Memory B cell (primary cell): ENCODE measurements at regions not wholly inside any gene's neighbourhood (a gene's known extent, or its start where the extent isn't known, plus 50 kb on each side); places are given as distances from the start of the nearest gene placed in this dataset.
"Not testable (repeated sequence)": the region's sequence is repeated elsewhere in the genome, so short reads cannot be mapped to it uniquely, and the experiment has no call there.

Experiments
- ATAC-seq: fragments of 150-1000 bp; cut with Tn5 transposase; 2 replicates; pipeline ENCODE4 v1.10.0; 2021; ENCODE audit warnings: low read depth, mild to moderate bottlenecking, moderate library complexity
- DNase-seq, 2 donors: peaks; one replicate each; pipeline ENCODE4 v3.0.0; 2022; ENCODE audit warnings: low spot score in 2 of 2
- H3K27ac Mint-ChIP-seq: one replicate; pipeline ENCODE4 v1.8.0; 2022; ENCODE audit warnings: mild to moderate bottlenecking, moderate library complexity, mixed read lengths
- H3K27me3 Mint-ChIP-seq: one replicate; pipeline ENCODE4 v1.8.0; 2022; ENCODE audit warnings: mixed read lengths
- H3K36me3 Mint-ChIP-seq: one replicate; pipeline ENCODE4 v1.8.0; 2022; ENCODE audit warnings: mild to moderate bottlenecking, mixed read lengths
- H3K4me1 Mint-ChIP-seq: one replicate; pipeline ENCODE4 v1.8.0; 2022; ENCODE audit warnings: mixed read lengths
- H3K4me3 Mint-ChIP-seq: one replicate; pipeline ENCODE4 v1.8.0; 2022; ENCODE audit warnings: mild to moderate bottlenecking, moderate library complexity, mixed read lengths
- H3K9me3 Mint-ChIP-seq: one replicate; pipeline ENCODE4 v1.8.0; 2022; ENCODE audit warnings: mixed read lengths

DNA sequence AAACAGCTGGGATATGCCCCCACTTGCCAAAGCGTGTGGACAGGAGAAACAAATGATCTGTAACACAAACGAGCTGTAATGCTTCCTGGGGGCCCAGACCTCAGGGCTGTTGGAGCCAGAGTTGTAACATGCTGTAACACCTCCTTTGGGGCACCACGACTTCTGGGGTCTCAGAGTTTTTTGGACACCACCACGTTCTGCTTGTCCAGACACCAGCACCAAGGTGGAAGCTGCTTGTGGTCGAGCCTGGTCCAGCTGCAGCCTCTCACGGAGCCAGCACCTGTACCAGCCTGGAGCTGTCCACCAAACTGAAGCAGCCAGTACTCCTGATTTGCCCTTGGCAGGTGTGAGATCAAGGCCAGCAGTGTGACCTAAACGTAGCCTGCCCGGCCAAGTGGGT is 879.4 kb downstream of the SLC6A15 start:
- Mint-ChIP-seq H3K27ac (no peak overlapping the region), H3K27me3 (no peaks in the 10 kb centered on the region)

GRCh38 chr12:84018556-84019179 is 893.9 kb downstream of the SLC6A15 start:
- H3K36me3 Mint-ChIP-seq, ATAC-seq, H3K4me3 Mint-ChIP-seq, H3K27me3 Mint-ChIP-seq, H3K27ac Mint-ChIP-seq, DNase-seq, H3K9me3 Mint-ChIP-seq, H3K4me1 Mint-ChIP-seq: not testable (repeated sequence)

More for the DNA sequence above, 879.4 kb downstream of the SLC6A15 start:
- DNase-seq, result no peak
- H3K4me3 Mint-ChIP-seq, result no peak overlapping the region
- no peaks in the 10 kb centered on the region for H3K36me3 Mint-ChIP-seq
- H3K4me1 Mint-ChIP-seq, result no peaks in the 10 kb centered on the region
- peaks cover 3% of the 10 kb centered on the region for H3K9me3 Mint-ChIP-seq
- ATAC-seq, result no peak

DNA sequence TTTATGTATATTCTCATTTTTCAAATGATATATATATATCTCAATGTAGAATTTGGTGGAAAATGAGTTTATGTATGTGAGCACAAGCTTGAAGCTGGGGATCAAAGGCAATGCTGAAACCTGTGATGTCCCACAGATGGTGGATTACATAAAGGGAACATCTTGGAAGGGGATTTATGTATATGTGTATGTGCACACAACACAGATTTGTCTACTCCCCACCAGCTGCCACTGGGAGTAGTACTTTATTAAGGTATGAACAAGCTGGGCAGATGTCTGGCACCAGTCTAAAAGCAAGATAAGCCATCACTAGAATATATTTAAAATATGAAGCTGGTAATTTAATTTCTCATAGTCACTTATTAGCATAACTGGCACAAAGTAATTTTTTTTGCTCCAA is 895.6 kb downstream of the SLC6A15 start:
- no peak overlapping the region for H3K4me3 Mint-ChIP-seq

GRCh38 chr12:83997423-83997822 is 915.2 kb downstream of the SLC6A15 start:
- Mint-ChIP-seq H3K27me3 (no peaks in the 10 kb centered on the region), H3K36me3 (no peaks in the 10 kb centered on the region), H3K4me1 (no peaks in the 10 kb centered on the region), H3K4me3 (no peak overlapping the region), H3K9me3 (peaks cover 6% of the 10 kb centered on the region), H3K27ac (no peak overlapping the region)
- ATAC-seq (no peak), DNase-seq (no peak)

More for the DNA sequence above, 895.6 kb downstream of the SLC6A15 start:
- no peak for DNase-seq
- ATAC-seq, result no peak
- no peak overlapping the region for H3K27ac Mint-ChIP-seq
- H3K27me3 Mint-ChIP-seq, result no peaks in the 10 kb centered on the region
- H3K9me3 Mint-ChIP-seq, result peaks cover 10% of the 10 kb centered on the region
- no peaks in the 10 kb centered on the region for H3K4me1 Mint-ChIP-seq
- no peaks in the 10 kb centered on the region for H3K36me3 Mint-ChIP-seq

DNA sequence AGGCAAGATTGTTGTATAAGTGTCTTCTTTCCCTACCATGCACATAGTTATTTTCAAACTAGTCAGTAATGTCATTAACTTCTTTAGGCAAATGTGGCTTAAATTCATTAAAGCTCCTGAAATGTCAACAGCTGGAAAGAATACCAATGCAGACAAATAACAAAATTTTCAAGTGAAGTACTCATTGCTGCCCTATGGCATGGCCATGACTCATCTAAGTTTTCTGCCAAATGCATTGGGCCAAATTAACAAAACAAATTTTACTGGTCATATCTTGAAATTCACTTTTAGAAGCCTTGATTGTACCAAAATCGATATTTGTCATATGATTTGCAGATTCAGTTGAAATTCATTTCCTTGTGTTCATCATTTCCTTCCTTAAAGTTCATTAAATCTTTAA is 915.9 kb downstream of the SLC6A15 start:
- ATAC-seq (no peak), DNase-seq (no peak)
- H3K27ac Mint-ChIP-seq, result no peak overlapping the region
- no peak overlapping the region for H3K4me3 Mint-ChIP-seq
- H3K9me3 Mint-ChIP-seq, result peaks cover 3% of the 10 kb centered on the region
- H3K36me3 Mint-ChIP-seq, result no peaks in the 10 kb centered on the region
- H3K27me3 Mint-ChIP-seq, result no peaks in the 10 kb centered on the region
- no peaks in the 10 kb centered on the region for H3K4me1 Mint-ChIP-seq

- DNase-seq (no peak), ATAC-seq (no peak)
- no peaks in the 10 kb centered on the region for H3K36me3 Mint-ChIP-seq
- no peaks in the 10 kb centered on the region for H3K27me3 Mint-ChIP-seq
- H3K27ac Mint-ChIP-seq, result no peak overlapping the region
- no peaks in the 10 kb centered on the region for H3K4me1 Mint-ChIP-seq
- no peaks in the 10 kb centered on the region for H3K9me3 Mint-ChIP-seq
- no peak overlapping the region for H3K4me3 Mint-ChIP-seq
Observed at GRCh38 chr12:83985084-83985483, 927.5 kb downstream of the SLC6A15 start.

DNA sequence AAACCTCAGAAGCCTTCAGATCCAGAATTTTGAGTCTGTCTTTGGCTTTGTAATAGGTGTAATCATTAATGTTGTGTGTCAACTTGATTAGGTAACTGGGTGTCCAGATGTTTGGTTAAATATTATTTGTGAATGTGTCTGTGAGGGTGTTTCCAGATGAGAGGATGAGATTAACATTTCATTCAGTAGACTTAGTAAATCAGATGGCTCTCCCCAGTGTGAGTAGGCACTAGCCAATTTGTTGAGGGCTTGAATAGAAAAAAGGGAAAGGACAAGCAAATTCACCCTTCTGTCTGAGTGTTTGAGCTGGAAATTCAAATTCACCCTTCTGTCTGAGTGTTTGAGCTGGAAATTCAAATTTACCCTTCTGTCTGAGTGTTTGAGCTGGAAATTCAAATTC is 932.2 kb downstream of the SLC6A15 start:
- no peak overlapping the region for H3K4me3 Mint-ChIP-seq
- no peaks in the 10 kb centered on the region for H3K4me1 Mint-ChIP-seq
- no peaks in the 10 kb centered on the region for H3K27me3 Mint-ChIP-seq
- H3K36me3 Mint-ChIP-seq, result no peaks in the 10 kb centered on the region
- H3K27ac Mint-ChIP-seq, result no peak overlapping the region
- DNase-seq (no peak), ATAC-seq (no peak)
- no peaks in the 10 kb centered on the region for H3K9me3 Mint-ChIP-seq

DNA sequence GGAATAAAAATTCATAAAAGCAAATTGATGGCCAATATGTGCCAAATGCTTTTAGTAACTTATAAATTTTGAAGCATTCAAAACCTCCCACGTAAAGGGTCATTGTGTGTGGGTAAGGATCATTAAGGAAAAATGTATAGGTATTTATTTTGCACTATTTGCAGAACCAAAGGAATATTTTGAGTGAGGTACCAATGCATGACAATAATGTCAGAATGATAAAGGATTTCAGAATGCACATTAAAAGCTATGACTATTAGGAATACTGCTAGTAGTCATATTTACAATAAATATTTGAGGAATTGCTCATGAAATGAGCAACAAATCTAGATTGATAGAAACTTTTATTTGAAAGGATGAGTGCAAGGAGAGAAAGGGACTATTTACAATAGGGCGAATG is 932.8 kb downstream of the SLC6A15 start:
- H3K9me3 Mint-ChIP-seq, result no peaks in the 10 kb centered on the region
- no peak overlapping the region for H3K27ac Mint-ChIP-seq
- H3K4me1 Mint-ChIP-seq, result no peaks in the 10 kb centered on the region
- H3K36me3 Mint-ChIP-seq, result no peaks in the 10 kb centered on the region
- no peaks in the 10 kb centered on the region for H3K27me3 Mint-ChIP-seq
- no peak for DNase-seq
- H3K4me3 Mint-ChIP-seq, result no peak overlapping the region
- no peak for ATAC-seq

DNA sequence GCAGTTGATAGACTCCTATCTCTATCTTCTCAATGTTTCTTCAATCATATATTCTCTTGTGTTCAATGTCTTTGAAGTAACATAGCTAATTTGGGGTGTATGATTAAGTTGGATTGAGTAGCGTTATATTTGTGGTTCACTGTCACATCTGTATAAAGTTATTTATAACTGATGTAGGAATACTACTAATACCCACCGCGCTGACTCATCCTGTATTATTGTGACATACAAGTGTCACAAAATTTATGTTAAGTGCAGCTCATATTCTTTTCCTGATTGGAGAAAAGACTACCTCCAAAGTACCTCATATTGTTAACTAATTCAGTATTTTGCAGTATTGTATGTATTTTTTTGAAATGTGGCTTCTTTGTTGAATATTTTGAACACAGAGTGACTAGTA is 940.8 kb downstream of the SLC6A15 start:
- no peaks in the 10 kb centered on the region for H3K36me3 Mint-ChIP-seq
- ATAC-seq, result no peak
- H3K4me3 Mint-ChIP-seq, result no peak overlapping the region
- H3K27ac Mint-ChIP-seq, result no peak overlapping the region
- H3K27me3 Mint-ChIP-seq, result no peaks in the 10 kb centered on the region
- no peaks in the 10 kb centered on the region for H3K4me1 Mint-ChIP-seq
- DNase-seq, result no peak
- H3K9me3 Mint-ChIP-seq, result peaks cover 2% of the 10 kb centered on the region

DNA sequence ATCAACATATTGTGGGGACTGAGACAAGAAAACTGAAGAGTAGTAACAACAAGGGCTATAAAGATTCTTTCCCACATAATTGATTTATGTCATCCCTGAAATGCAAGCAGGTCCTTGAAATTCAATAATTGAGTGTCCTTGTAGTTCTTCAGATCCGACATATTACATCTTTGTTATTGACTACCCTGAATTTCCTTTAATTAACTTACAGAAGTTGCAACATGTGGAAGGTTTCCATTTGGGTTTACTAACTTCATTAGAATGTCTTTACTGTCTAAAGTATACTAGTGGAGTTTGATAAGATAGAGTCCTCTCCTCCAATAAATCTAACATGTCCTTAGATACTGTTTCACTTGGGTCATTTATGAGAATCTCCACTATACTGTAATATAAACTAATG is 951.8 kb downstream of the SLC6A15 start:
- H3K4me3 Mint-ChIP-seq, result no peak overlapping the region
- no peaks in the 10 kb centered on the region for H3K36me3 Mint-ChIP-seq
- DNase-seq, result no peak
- no peak for ATAC-seq
- no peaks in the 10 kb centered on the region for H3K9me3 Mint-ChIP-seq
- H3K27ac Mint-ChIP-seq, result no peak overlapping the region
- H3K4me1 Mint-ChIP-seq, result no peaks in the 10 kb centered on the region
- H3K27me3 Mint-ChIP-seq, result no peaks in the 10 kb centered on the region

GRCh38 chr12:83958997-83959396 is 953.6 kb downstream of the SLC6A15 start:
- Mint-ChIP-seq H3K4me3 (no peak overlapping the region), H3K27ac (no peak overlapping the region), H3K9me3 (no peaks in the 10 kb centered on the region), H3K27me3 (no peaks in the 10 kb centered on the region), H3K4me1 (no peaks in the 10 kb centered on the region), H3K36me3 (no peaks in the 10 kb centered on the region)
- DNase-seq (no peak), ATAC-seq (no peak)

GRCh38 chr12:83954956-83955601 is 957.5 kb downstream of the SLC6A15 start:
- Mint-ChIP-seq H3K27me3 (no peaks in the 10 kb centered on the region), H3K4me1 (no peaks in the 10 kb centered on the region), H3K4me3 (no peak overlapping the region), H3K27ac (no peak overlapping the region), H3K9me3 (no peaks in the 10 kb centered on the region), H3K36me3 (no peaks in the 10 kb centered on the region)
- DNase-seq (no peak), ATAC-seq (no peak)

DNA sequence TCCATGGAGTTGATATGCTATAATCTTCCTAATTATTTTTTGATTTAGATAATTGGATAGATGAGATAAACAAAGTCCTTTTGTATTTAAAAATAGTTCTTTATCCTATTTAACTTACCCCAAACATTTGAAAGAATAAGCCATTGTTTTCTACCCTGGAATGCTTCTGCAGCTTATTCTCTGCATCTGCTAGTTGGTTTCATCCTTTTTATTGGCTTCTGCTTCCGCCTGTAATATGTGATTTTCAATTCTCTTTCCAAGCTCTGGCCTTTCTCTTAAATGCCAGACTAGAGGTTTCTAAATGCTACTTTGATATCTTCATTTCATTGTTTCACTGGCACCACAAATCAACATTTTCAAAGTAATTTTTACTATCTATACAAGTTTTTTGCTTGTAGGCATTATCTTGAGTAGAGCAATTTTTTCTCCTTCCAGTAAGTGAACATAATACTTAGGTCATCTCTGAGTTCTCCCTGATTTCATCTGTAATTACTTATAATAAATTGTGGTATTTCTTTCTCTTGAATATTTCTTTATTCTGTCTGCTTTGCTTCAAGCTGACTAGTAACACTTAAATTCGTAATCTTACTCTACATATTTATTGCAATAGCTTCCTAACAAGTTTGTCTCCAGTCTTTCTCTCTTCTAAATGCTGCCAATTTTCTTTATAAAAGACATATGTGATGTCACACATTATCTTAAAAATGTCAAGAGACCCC is 958.4 kb downstream of the SLC6A15 start:
- no peaks in the 10 kb centered on the region for H3K27me3 Mint-ChIP-seq
- no peaks in the 10 kb centered on the region for H3K4me1 Mint-ChIP-seq
- H3K36me3 Mint-ChIP-seq, result no peaks in the 10 kb centered on the region
- ATAC-seq, result no peak
- H3K4me3 Mint-ChIP-seq, result no peak overlapping the region
- no peaks in the 10 kb centered on the region for H3K9me3 Mint-ChIP-seq
- H3K27ac Mint-ChIP-seq, result no peak overlapping the region
- no peak for DNase-seq

DNA sequence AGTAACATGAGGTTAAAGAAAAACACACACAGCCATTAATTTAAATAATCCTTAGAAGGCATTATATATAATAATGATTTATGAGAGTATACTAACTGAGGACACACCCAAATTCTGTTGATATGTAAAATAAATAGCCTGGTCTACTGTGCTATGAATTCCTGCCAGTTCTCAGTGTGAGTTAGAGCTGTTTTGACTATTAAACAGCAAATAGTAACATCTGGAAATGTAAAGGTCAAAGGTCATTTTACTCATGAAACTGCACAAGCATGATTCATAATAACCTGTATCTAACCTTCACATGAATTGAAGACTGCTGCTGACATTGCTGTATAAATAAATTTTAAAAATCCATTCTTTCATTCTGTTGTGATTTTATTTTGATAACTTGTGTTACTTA is 966.7 kb downstream of the SLC6A15 start:
- Mint-ChIP-seq H3K4me1 (no peaks in the 10 kb centered on the region), H3K27me3 (no peaks in the 10 kb centered on the region), H3K36me3 (no peaks in the 10 kb centered on the region), H3K4me3 (no peak overlapping the region), H3K27ac (no peak overlapping the region), H3K9me3 (peaks cover 1% of the 10 kb centered on the region)
- DNase-seq (no peak), ATAC-seq (no peak)
